ENCODE measurements at regions not wholly inside any gene's neighbourhood (a gene's known extent, or its start where the extent isn't known, plus 50 kb on each side); places are given as distances from the start of the nearest gene placed in this dataset.

DNA sequence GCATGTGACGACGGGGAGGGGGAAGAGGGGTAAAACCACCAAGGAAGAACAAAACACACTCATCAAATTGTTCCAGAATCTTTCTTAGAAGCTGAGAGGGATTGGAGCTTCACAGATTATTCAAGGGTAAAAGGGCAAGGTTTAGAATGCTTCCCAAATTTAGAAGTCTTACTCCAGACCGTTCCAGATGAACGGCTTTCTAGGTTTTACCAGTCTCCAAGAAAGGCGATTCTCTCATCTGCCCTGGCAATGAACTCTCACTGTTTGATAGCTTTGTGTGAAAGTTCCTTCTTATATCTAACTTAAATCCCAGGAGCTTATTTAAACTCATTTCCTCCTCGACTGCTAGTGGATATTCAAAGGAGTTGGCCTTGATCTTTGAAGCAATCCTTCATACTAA lies 124.3 kb upstream of the PRICKLE2 start:
- TF ChIP-seq, protein P1, sequence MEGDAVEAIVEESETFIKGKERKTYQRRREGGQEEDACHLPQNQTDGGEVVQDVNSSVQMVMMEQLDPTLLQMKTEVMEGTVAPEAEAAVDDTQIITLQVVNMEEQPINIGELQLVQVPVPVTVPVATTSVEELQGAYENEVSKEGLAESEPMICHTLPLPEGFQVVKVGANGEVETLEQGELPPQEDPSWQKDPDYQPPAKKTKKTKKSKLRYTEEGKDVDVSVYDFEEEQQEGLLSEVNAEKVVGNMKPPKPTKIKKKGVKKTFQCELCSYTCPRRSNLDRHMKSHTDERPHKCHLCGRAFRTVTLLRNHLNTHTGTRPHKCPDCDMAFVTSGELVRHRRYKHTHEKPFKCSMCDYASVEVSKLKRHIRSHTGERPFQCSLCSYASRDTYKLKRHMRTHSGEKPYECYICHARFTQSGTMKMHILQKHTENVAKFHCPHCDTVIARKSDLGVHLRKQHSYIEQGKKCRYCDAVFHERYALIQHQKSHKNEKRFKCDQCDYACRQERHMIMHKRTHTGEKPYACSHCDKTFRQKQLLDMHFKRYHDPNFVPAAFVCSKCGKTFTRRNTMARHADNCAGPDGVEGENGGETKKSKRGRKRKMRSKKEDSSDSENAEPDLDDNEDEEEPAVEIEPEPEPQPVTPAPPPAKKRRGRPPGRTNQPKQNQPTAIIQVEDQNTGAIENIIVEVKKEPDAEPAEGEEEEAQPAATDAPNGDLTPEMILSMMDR (IDR thresholded peaks at IDR 0.05 in 8 of 11, conservative IDR thresholded peaks at IDR 0.05 in 3 of 11): no peak
- TF ChIP-seq POLR2AphosphoS5 (IDR thresholded peaks at IDR 0.05): no peak
- TF ChIP-seq POLR2A (IDR thresholded peaks at IDR 0.05): no peak

Data from spleen (tissue), 7 donors.